Stimulated activated CD8-positive, alpha-beta memory T cell treated with anti-CD3 and anti-CD28 coated beads, Interleukin-15, amount 100 ng/mL, for 48 hours (primary cell): ENCODE measurements at regions not wholly inside any gene's neighbourhood (a gene's known extent, or its start where the extent isn't known, plus 50 kb on each side); places are given as distances from the start of the nearest gene placed in this dataset.

ENCODE experiments used
- DNase-seq, 2 donors: peaks; one replicate each; pipeline ENCODE4 v3.0.0-alpha.2; 2020; ENCODE audit warnings: low read depth in 2 of 2

DNA sequence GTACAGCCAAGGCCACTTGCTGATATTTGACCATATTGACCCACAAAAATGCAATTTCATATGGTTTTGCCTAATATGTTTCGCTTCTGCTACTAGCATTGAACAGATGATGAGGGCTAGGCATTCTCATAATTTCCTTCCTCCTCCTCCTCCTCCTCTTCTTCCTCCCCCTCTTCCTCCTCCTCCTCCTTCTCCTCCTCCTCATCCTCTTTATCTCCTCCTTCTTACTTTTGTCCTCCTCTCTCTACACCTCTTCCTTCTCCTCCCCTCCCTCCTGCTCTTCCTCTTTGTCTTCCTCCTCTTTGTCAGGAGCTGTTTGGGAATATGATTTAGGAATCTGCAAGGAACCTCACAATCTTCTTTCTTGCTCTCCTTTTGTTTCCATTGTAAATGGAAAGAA lies 133.9 kb upstream of the CELF2 start:
- DNase-seq: no peak

DNA sequence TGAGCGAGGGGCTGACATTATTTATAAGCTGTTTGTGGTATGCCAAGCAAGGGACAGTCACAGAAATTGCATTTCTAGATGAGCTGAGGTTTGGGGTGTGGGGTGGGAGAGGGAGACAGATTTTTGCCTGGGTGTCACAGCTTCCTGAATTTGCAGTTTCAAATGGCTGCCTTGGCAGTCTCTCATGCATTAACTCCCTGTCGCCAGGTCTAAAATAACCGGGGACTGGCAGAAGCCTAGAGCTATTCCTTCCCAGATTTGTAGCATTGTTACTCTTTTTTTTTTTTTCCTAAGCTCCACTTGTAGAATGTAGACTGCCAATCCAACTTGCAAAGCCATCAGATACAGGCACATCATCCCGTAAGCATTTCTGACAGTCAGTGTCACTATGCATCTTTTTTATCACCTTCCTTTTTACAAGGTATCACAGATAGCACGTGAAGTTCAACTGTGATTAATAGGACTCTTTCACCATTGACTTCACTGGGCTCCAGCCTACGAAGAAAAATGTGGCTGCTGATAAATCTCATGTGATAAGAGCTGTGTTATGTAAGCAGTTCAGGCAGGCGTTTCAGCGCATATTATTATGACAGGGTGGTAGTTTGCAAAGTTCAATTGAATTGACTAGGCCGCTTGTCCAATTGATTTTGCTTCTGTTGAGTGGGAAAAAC lies 130.7 kb upstream of the CELF2 start:
- DNase-seq: no peak

DNA sequence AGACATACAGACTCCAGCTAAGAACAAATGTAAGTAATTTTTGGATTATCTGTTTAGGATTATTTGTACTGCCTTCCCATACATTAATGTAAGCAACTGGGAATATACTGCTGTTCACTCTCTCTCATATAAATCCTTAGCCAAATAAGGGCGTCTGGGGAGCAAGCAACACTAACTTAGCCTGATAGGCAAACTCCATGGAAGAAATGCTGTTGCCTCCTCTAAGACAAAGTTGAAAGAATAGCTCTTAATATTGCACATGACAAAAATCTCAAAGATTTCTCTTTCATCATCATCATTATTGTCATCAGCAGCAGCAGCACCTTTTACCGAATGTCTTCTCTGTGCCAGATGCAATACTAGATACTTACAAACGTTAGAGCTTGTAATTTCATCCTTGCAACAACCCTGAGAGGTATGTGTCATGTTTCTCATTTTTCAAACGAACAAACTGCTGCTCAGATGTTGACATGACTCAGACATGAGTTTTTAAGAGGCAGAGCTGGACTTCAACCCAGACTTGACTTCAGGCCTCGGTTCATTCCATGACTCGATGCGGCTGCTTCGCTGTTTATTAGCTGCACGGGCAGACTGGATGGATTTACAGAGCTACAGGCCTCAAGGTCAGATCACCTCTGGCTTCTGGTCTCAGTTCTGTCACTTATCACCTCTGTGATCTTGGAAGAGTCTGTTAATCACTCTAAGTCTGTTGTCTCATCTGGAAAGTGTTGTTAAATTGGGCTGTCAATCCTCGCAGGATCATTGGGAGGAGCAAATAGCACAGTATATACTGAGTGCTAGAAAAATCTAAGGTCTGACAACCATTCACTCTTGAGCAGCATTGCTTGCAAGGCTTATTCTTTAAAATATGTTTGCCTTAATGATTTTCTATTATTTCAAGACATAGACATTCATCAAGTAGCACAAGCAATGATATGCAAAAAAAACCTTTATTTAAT lies 126.3 kb upstream of the CELF2 start:
- no peak for DNase-seq

DNA sequence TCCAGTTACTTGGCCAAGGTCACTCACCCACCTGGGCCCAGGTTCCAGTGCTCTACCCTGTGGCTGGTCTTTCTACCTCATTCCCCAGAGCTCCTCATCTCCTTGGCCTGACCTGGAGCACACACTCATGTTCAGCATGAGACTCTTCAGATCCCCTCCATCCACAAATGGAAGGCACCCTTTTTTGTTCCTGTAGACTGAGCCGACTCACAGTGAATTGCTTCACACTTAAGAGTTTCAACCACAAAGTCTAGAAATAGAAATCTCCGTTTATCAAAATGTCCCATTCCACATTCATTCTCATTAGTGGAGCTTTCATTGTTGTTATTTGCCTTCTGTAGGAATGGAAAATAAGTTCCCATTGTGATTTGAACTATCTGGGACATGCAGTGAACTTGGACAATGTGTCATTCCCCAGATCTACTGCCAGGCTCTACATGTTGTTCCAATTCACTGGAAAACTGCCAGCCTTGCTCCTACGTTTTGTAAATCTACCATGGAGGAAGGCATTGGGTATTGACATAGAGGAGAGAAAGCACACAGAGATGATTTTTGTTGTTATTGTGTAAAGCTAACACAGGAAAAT lies 125.3 kb upstream of the CELF2 start:
- DNase-seq: no peak

DNA sequence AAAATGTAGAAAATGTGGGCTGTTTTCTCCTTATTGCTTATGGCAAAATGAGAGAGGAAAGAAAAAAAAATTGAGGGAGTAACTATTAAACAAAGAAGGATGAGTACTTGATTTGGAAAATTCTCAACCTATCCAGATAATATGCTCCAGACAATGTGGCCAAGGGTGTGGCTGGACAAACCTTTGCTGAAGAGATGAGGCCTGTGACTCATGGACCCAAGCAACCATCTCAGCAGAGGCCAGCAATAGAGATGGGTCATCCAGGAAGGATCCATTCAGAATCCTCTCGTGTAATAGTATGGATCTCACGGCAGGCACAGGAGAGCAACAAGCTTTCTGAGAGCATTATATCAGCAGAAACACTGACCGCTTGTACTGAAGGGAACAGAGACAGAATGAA lies 120.3 kb upstream of the CELF2 start:
- DNase-seq: no peak

DNA sequence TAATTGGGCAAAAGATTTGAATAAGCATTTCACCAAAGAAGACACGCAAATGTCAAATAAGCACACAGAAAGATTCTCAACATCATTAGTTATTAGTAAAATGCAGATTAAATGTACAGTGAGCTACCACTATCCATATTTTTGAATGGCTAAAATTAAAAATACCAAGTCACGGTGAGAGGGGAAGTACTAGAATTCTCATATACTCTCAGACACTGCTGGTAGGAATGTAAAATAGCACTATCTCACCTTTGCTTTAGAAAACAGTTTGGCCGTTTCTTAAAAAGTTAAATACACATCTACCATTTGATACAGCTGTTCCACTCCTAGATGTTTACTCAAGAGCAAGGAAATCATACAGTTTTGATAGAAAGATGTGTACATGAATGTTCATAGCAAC lies 115.8 kb upstream of the CELF2 start:
- no peak for DNase-seq

DNA sequence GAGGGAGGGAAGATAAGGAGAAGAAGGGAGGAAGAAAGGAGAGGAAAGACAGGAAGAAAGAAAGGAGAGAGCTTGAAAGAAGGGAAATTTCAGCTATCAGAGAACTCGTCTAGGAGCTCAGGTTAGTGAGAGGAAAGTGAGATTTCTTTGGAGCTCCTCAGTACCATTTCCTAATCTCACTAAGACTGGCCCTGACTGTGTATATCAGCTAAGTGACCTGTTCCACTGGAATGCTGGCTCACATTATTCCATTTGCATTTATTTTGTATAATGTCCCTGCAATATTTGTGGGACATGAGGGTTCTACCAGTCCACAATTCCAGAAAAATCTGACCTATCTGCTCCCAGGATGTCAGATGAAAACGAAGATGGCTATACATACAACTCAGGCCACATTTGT lies 114.7 kb upstream of the CELF2 start:
- DNase-seq: no peak

DNA sequence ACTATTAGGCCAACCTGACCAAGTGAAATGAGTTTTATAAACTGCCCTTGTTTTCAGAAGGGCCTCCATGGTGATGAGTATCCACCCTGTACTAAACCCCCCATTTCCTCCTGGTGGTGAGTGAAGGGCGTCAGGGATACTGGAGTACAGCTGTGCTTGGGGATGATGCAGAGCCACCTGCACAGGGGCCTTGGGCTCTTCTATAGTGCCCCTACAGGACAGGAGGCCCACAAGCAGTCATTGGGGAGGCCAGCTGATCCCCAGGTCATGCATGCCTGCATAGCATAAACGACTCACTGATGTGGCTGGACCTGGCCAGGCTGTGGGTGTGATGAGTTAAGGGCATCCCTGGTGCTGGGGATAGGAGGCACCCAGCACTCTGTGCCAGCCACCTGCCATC lies 114.1 kb upstream of the CELF2 start:
- DNase-seq: no peak

DNA sequence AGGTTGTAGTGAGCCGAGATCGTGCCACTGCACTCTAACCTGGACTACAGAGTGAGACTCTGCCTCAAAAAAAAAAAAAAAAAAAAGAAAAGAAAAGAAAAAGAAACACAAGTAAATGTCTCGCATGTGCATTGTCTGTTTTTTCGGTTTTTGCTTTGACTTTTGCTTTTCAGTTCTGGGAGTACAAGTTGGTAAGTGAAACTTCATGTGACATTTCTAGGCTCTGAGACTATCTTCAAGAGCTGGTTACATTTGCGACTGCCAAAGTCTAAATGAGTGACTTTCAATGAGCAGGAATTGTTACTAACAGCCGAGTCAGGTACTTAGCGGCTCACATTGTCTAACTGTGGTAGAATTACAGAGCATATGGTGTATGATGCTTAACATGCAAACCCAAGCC lies 107.0 kb upstream of the CELF2 start:
- no peak for DNase-seq

DNA sequence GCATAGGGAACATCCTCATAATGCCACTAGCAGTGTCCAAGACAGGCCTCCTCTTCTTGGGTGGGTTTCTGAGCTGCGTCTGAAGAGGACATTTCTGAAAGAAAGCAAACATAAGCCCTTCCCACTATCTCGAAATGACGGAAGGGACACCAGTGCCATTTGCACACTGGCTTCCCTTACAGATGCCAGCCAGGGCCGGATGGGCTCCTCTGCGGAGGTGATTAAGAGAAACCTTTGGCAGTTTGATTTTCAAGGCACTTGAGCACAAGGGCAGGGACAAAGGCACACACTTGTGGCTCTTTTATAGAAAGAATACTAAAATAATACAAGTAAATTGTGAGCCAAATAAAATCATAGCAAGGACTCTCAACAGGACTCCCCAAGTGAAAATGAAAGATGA lies 106.6 kb upstream of the CELF2 start:
- DNase-seq: no peak

DNA sequence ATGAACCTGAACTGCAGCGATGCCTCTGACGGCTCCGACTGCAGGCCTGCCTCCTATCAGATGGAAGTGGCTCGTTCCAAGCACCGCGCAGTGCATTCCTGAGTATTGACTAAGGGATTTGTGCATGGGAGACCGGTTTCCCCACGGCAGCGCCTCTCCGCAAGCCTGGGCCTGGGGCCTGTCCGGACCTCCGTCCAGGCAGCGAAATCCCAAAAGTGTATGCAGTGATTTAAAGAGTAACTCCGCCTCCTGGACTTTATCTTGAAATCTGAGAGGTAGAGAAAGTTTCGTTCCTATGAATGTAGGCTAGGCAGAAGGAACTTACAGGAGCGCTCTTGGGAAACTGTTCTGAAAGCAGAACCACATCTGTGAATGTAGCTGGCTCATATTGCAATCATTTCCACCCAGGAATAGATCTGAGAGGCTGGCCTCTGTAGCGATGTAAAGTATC lies 106.2 kb upstream of the CELF2 start:
- DNase-seq: no peak

DNA sequence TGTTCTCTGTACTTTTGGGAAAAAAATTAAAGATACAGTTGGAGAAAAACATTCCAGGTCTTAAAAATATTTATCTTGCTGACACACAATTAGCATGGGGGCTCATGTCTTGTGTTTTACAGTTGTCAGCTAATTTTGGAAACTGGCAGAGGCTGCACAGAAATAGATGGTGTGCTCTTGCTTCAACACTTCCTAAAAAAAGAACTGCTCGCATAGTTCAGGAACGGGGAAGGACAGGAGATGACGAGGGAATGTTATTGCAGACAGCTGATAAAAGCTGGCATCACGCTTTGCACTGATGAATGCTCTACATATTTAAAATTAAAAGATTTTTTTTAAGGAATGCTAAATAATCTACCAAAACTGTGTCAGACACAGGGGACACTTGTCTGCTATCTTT lies 103.5 kb upstream of the CELF2 start:
- DNase-seq: no peak

DNA sequence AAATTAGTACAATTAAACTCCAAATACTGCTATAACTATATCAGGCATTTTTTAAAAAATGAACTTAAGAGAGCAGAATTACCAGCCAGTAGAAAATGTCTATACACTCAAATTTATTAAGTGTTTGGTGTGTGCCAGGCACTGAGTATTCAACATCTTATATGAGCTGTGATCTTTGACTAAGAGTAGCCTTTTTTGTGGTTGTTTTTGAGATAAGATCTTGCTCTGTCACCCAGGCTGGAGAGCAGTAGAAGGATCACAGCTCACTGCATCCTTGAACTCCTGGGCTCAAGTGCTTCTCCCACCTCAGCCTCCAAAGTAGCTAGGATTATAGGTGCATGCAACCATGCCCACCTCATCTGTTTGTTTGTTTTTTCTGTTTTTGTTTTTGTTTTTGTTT lies 102.5 kb upstream of the CELF2 start:
- no peak for DNase-seq

DNA sequence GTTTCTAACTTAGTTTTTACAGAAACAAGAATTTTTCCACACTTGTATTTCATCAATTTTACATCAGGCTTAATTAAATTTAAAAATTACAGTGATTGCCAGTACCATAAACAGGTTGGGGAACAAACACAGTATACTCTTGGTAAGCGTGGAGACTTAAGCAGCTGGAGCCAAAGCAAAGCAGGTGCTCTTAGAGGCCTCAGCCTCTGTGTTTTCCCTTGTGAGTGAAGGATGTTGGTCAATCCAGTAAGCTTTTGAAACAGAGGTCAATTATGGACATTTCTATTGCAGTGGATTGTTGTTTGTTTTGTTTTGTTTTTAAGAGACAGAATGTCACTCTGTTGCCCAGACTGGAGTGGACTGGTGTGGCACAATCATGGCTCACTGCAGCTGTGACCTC lies 100.6 kb upstream of the CELF2 start:
- no peak for DNase-seq

DNA sequence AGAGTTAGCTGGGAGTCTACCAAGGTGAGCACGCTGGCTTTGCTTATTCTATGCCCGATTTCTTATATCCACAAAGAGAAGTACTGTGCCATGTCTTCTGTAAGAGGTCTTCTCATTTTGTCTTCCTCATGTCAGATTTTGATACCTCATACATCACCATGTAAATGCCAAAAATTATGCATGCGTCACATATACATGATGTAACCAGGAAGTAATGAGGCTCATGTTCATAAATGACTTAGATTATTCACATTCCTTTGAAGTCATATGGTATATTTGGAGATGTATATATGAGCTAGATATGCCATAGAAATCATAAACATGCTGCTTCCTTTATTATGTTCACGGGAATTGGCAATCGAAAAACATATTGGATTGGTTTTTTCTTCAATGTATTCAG lies 97.7 kb upstream of the CELF2 start:
- no peak for DNase-seq

DNA sequence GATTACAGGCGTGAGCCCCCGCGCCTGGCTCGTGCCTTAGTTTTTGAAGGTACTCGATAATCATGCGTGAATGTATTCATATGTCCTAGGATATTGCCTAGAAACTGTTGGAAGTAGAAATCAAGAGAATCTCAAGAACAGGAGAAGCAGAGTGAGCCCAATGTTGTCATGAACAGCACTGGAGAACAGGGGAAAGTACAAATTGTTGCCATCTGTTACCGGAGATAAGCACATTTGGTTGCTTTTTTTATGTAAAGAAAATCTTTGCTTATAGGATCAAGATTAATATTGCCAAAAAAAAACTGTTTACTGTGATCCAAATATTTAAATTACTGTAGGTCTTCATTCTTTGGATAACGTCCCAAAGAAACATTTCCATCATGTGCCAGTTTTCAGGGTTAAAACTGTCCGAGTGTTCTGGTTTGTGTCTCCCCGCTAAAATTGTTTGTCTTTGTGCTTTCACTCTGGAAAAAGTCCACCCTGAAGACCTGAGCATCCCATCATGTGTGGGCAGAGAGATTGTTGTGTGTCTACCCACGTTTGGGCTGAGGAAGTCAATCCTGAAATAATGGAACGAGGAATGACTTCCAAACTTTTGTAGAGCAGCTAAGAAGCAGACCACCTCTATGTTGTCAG lies 95.7 kb upstream of the CELF2 start:
- DNase-seq: no peak

DNA sequence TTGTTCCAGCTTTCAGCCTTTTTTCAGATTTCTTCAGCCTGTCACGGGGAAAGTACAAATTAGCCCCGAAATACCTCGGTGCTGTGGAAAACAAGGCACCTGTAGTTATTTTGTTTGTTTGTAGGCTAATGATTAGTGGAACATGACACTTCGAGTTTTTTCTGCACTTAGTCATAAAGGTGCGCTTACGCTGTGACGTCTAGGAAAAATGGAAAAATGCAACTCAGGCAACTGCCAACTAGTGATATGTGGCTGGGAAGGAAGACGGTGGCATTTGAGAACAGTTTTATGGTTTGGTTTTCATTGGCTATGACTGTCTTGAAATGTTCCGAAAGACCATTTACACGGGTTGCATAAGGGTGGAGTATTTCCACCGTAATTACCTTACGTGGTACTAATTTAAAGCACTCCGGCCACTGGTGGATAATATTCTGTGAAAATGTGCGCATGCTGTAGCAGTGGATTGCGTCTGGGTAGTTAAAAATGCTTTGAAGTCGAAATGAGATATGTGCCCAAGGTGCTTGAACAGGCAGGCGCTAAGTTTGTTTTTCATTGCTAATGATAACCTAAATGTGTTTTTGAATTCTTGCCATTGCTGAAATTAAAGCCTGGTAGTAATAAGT lies 94.5 kb upstream of the CELF2 start:
- DNase-seq: no peak

DNA sequence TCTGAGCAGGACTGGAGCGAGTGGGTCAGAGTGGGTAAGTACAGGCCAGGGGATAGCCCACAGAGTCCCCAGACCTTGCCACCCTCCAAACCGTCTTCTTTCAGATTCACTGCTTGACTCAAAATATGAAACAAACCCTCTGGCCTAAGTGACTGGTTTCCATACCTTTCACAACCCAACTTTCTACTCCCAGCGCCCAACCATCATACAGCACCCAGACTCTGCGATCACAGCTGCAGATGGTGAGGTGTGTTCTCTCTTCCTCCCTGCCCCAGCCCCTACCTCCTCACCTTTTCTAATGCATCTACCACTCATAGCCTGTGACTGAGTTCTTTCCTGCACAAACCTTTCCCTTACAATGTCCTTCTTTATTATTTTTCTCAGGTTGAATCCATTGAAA lies 92.0 kb upstream of the CELF2 start:
- DNase-seq: no peak

DNA sequence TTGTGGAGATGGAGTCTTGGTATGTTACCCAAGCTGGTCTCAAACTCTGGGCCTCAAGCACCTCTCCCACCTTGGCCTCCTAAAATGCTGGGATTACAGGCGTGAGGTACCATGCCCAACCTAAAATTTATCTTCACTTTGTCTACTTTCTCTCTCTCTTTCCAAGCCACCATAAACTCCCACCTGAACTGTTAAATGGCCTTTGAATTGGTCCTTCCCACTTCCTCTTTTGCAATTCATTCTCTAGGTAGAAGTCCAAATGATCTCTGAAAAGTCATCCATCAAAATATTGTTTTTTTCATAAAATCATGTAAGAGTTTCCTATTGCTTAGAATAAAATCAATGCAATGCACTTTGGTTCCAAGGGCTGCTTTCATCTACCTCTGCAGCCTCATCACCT lies 90.1 kb upstream of the CELF2 start:
- no peak for DNase-seq

DNA sequence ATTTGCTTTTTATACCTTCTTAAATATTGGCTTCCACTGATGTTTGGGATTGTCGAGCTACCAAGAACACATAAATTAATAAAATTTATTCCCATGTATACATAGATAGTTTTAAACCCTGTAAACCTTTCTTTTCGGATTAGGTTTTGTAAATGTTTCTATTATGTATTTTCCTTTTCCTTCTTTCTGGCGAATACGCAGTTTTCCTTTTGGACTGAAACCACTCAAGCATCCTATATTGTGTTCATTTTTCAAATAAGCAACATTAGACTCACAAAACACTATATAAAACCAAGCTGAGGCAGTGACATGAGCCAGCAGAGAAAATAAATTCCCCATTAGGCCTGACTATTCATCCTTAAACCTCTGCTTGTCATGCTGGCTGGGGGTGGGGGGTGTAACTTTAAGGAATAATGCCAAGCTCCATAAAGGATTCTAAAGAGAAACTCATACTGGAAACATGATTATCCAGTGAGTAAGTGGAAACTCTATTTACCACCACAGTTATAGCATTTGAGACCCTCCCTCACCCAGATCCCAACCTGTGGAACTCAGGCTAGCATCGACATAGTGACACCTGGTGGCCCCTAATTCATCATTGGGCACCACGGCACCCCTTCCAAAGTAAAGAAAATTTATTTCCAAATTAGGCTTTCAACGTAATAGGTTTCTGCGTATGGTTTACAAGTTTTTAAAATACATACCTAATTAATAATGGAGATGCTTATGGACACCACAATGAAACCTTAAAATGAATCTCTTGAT lies 86.5 kb upstream of the CELF2 start:
- no peak for DNase-seq

DNA sequence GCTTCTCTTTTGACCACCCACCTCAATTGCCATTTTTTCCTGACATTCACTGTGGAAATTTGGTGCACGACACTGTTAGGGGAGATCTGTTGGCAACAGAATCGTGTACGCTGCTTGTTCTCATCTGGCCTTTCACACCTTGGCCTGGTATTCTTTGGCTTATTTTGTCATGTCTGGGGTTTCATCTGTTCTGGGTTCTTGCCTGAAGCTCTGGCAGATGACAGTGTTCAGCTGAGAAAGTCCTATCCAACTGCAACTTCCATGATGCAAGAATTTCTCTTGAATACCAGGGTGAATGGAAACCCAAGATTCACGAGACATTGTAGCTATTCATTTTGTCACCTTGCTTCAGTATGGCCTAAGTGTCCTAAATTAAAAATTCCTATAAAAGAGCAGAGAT lies 82.6 kb upstream of the CELF2 start:
- DNase-seq: no peak
